Bronchial epithelial cell (primary cell): ENCODE measurements at regions not wholly inside any gene's neighbourhood (a gene's known extent, or its start where the extent isn't known, plus 50 kb on each side); places are given as distances from the start of the nearest gene placed in this dataset.

ENCODE experiments used
- DNase-seq: peaks from one replicate; pipeline ENCODE4 v3.0.0-alpha.2; 2010; ENCODE audit warnings: low read depth
- FAIRE-seq: peaks from 2 replicates; lab custom pipeline; 2011; peaks lifted over from hg19 to GRCh38; lab: Jason Lieb, UNC
- H3K27me3 ChIP-seq: 2 replicates; pipeline ENCODE4 v1.5.1; 2011; ENCODE audit warnings: low read length; ENCODE audit not compliant: control insufficient read depth, insufficient read depth
- H3K36me3 ChIP-seq: 2 replicates; pipeline ENCODE4 v1.5.1; 2011; ENCODE audit warnings: low read length; ENCODE audit not compliant: control insufficient read depth, insufficient read depth
- H3K4me3 ChIP-seq: 2 replicates; pipeline ENCODE4 v1.5.1; 2011; ENCODE audit warnings: mild to moderate bottlenecking, low read depth, low read length, control low read depth
- CTCF ChIP-seq: IDR thresholded peaks from 2 replicates; pipeline ENCODE4 v1.5.1; 2011; ENCODE audit warnings: mild to moderate bottlenecking, moderate library complexity, low read length, control low read depth, inconsistent platforms; ENCODE audit not compliant: insufficient read depth, severe bottlenecking

DNA sequence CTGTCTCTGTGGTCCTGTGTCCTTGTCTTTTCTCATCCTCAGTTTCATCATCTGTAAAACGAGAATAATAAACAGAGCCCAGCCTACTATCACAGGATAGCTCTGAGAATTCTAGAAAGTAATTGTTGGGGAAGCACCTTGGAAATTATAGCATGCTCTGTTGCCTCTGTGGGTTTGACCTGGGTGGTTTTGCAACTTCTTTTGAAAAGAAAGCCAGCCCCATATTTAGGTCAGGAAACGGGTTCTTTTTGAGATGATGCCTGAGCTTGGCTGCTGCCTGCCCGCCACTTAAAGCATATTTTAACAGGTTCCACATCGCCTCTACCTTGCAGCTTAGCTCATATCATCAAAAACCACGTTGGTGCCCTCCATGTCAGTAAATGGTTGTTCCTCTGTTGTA lies 111.1 kb downstream of the TLR4 start:
- DNase-seq (no peak), FAIRE-seq (no peak)
- H3K36me3 ChIP-seq, result no peaks in the 10 kb centered on the region
- no peak for TF ChIP-seq CTCF
- H3K27me3 ChIP-seq, result no peaks in the 10 kb centered on the region
- no peak overlapping the region for H3K4me3 ChIP-seq

DNA sequence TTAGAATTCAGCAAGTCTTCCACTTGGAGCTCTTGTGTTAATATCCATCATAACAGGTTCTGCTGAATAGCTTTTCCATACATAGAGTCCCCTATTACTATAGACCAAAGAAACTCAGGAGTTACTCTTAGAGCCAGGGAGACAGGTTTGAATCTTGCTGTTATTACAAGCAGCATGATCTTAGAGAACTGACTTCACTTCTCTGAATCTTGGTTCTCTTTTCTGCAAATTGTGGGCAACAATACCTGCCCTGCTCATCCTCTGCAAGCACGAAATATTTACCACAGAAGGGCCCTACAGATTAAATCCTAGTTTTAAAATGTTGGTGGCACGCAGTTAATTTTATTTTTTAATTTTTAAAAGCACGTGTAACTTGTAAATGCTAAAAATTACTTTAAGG lies 111.7 kb downstream of the TLR4 start:
- Histone ChIP-seq H3K4me3 (no peak overlapping the region), H3K27me3 (no peaks in the 10 kb centered on the region), H3K36me3 (no peaks in the 10 kb centered on the region)
- no peak for TF ChIP-seq CTCF
- no peak for FAIRE-seq
- DNase-seq, result no peak

- FAIRE-seq, result no peak
- TF ChIP-seq CTCF, result no peak
- no peaks in the 10 kb centered on the region for H3K27me3 ChIP-seq
- no peak for DNase-seq
- no peaks in the 10 kb centered on the region for H3K36me3 ChIP-seq
- no peak overlapping the region for H3K4me3 ChIP-seq
Measured at GRCh38 chr9:117821954-117822353, 117.8 kb downstream of the TLR4 start.

DNA sequence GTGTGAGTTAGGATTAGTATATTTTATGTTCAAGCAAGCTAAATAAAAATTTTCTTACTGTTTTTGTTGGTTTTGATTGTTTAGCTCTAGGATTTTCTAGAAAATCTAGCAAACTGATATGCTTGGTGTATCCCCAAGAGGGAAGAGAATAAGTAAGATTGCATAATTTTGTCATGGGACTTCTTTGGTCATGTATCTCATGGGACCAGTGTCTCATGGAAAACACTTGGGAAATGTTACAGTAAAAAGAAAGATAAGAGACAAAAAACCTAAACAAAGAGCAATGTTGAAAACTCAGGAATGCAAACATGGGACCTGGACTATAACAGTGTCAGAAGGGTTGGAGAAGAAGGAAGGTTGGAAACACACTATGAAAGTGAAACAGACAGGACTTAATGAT lies 119.4 kb downstream of the TLR4 start:
- no peak for TF ChIP-seq CTCF
- Histone ChIP-seq H3K27me3 (no peaks in the 10 kb centered on the region), H3K36me3 (no peaks in the 10 kb centered on the region), H3K4me3 (no peak overlapping the region)
- no peak for FAIRE-seq
- no peak for DNase-seq

DNA sequence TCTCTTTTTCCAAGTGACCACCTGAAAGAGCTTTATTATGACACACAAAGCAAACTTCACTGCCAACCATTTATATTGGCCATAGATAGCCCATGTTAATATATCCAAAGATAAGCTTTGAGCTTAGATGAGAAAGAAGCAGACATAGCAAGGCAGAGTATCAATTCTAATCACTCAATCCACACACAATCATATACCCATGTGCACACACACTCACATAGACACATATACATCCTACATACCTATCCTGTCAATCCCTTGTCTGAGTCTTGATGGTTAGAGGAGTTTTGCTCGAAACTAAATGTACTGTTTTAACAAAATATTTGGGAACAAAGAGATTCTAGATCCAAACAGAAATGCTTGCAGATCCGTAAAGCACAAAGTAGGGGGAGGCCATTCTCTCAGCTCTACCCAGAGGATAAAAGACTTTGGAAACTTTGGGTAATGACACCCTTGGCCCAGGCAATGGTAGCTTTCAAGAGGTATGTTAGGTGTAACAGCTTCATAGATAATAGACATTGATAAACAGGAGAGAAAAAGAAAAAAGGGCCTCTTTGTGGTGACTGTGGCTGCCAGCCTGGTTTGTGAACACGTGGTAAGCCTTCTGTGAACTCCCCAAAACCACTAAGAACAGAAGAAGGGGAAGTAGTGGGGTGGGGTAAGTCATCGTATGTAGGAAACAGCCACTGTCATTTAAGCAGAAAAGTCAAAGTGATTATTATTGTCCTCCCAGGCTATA lies 121.6 kb downstream of the TLR4 start:
- H3K4me3 ChIP-seq, result no peak overlapping the region
- TF ChIP-seq CTCF, result no peak
- no peaks in the 10 kb centered on the region for H3K36me3 ChIP-seq
- DNase-seq (no peak), FAIRE-seq (no peak)
- no peaks in the 10 kb centered on the region for H3K27me3 ChIP-seq

DNA sequence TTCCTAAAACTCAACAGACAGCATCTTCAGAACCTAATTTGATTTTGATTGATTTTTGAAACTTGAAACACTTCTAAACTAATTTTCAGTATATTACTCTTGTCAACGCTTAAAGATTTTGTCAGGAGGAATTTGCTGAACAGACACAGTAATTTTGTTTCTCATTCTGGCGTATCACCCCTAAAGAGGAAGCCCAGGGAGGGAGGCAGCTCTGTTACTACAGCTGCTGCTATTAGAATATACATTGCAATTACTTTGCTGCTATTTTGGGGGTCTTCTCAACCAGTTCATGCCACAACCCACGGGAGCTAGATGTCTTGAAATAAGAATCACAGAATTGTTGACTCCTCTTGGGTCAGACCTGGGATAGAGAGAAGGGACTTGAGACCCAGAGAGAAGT lies 122.6 kb downstream of the TLR4 start:
- TF ChIP-seq CTCF, result no peak
- DNase-seq, result no peak
- Histone ChIP-seq H3K36me3 (no peaks in the 10 kb centered on the region), H3K4me3 (no peak overlapping the region), H3K27me3 (no peaks in the 10 kb centered on the region)
- FAIRE-seq, result no peak
